Trophoblast cell (in vitro differentiated cells and primary cell): ENCODE measurements at regions not wholly inside any gene's neighbourhood (a gene's known extent, or its start where the extent isn't known, plus 50 kb on each side); places are given as distances from the start of the nearest gene placed in this dataset.

ENCODE experiments used
- DNase-seq, 2 donors: peaks; one replicate each; pipeline ENCODE4 v3.0.0-alpha.2; 2016
- H2AFZ ChIP-seq: 2 replicates; pipeline ENCODE4 v1.6.1; 2013; ENCODE audit warnings: low read length, moderate library complexity, mild to moderate bottlenecking; ENCODE audit not compliant: insufficient read depth, poor library complexity
- H2AK5ac ChIP-seq: 2 replicates; pipeline ENCODE4 v1.6.1; 2013; ENCODE audit warnings: mild to moderate bottlenecking, low read length
- H2BK120ac ChIP-seq: 2 replicates; pipeline ENCODE4 v1.6.1; 2013; ENCODE audit warnings: low read length, mild to moderate bottlenecking, moderate library complexity; ENCODE audit not compliant: insufficient read depth, poor library complexity
- H2BK12ac ChIP-seq: 2 replicates; pipeline ENCODE4 v1.6.1; 2013; ENCODE audit warnings: mild to moderate bottlenecking, low read length, moderate library complexity
- H2BK5ac ChIP-seq: 2 replicates; pipeline ENCODE4 v1.6.1; 2013; ENCODE audit warnings: low read length, low read depth, moderate library complexity, mild to moderate bottlenecking; ENCODE audit not compliant: poor library complexity
- H3K14ac ChIP-seq: 2 replicates; pipeline ENCODE4 v1.6.1; 2013; ENCODE audit warnings: mild to moderate bottlenecking, low read length
- H3K18ac ChIP-seq: 2 replicates; pipeline ENCODE4 v1.6.1; 2013; ENCODE audit warnings: mild to moderate bottlenecking, low read length
- H3K23ac ChIP-seq: 2 replicates; pipeline ENCODE4 v1.6.1; 2013; ENCODE audit warnings: low read length
- H3K27ac ChIP-seq: 2 replicates; pipeline ENCODE4 v1.5.1; 2013; ENCODE audit warnings: low read depth, mild to moderate bottlenecking, inconsistent platforms, low read length, moderate library complexity
- H3K27me3 ChIP-seq: 2 replicates; pipeline ENCODE4 v1.6.1; 2013; ENCODE audit warnings: inconsistent platforms, mild to moderate bottlenecking, low read length, moderate library complexity; ENCODE audit not compliant: insufficient read depth
- H3K36me3 ChIP-seq, 2 experiments: 1 replicate in 1 of 2; 2 replicates in 1 of 2; pipeline ENCODE4 v1.6.1; 2013; ENCODE audit warnings: low read length in 2 of 2, mild to moderate bottlenecking in 2 of 2, moderate library complexity in 1 of 2; ENCODE audit not compliant: insufficient read depth in 2 of 2, control insufficient read depth in 1 of 2
- H3K4ac ChIP-seq: 2 replicates; pipeline ENCODE4 v1.6.1; 2013; ENCODE audit warnings: low read depth, mild to moderate bottlenecking, low read length, moderate library complexity
- H3K4me1 ChIP-seq, 2 experiments: 1 replicate in 1 of 2; 2 replicates in 1 of 2; pipeline ENCODE4 v1.6.1; 2013; ENCODE audit warnings: low read length in 2 of 2, mild to moderate bottlenecking in 2 of 2, moderate library complexity in 1 of 2; ENCODE audit not compliant: insufficient read depth in 2 of 2, control insufficient read depth in 1 of 2
- H3K4me2 ChIP-seq: 2 replicates; pipeline ENCODE4 v1.6.1; 2013; ENCODE audit warnings: inconsistent platforms, mild to moderate bottlenecking, low read length, moderate library complexity
- H3K4me3 ChIP-seq: 2 replicates; pipeline ENCODE4 v1.5.1; 2013; ENCODE audit warnings: mild to moderate bottlenecking, low read depth, low read length, inconsistent platforms
- H3K79me1 ChIP-seq: one replicate; pipeline ENCODE4 v1.6.1; 2013; ENCODE audit warnings: low read length
- H3K79me2 ChIP-seq: 2 replicates; pipeline ENCODE4 v1.6.1; 2013; ENCODE audit warnings: low read length, mild to moderate bottlenecking; ENCODE audit not compliant: control insufficient read depth, insufficient read depth, poor library complexity
- H3K9ac ChIP-seq: 2 replicates; pipeline ENCODE4 v1.6.1; 2013; ENCODE audit warnings: mild to moderate bottlenecking, low read length
- H3K9me3 ChIP-seq: 2 replicates; pipeline ENCODE4 v1.6.1; 2013; ENCODE audit warnings: low read depth, mild to moderate bottlenecking, control low read depth, inconsistent platforms, low read length; ENCODE audit not compliant: insufficient read depth
- H4K12ac ChIP-seq: 2 replicates; pipeline ENCODE4 v1.6.1; 2013; ENCODE audit warnings: low read depth, mild to moderate bottlenecking, low read length, moderate library complexity
- H4K8ac ChIP-seq: 2 replicates; pipeline ENCODE4 v1.6.1; 2013; ENCODE audit warnings: low read depth, mild to moderate bottlenecking, low read length, moderate library complexity
- H4K91ac ChIP-seq: one replicate; pipeline ENCODE4 v1.6.1; 2013; ENCODE audit warnings: low read depth, mild to moderate bottlenecking, low read length, moderate library complexity
- WGBS: extraction: QIAGEN DNeasy Blood & Tissue Kit; methylation state at CpG from one replicate; pipeline ENCODE4 v1.1.7; 2013; ENCODE audit warnings: missing lambda C conversion rate; ENCODE audit not compliant: insufficient read length, insufficient coverage; ENCODE audit errors: extremely low coverage; 5-methylcytosine and 5-hydroxymethylcytosine counted together

DNA sequence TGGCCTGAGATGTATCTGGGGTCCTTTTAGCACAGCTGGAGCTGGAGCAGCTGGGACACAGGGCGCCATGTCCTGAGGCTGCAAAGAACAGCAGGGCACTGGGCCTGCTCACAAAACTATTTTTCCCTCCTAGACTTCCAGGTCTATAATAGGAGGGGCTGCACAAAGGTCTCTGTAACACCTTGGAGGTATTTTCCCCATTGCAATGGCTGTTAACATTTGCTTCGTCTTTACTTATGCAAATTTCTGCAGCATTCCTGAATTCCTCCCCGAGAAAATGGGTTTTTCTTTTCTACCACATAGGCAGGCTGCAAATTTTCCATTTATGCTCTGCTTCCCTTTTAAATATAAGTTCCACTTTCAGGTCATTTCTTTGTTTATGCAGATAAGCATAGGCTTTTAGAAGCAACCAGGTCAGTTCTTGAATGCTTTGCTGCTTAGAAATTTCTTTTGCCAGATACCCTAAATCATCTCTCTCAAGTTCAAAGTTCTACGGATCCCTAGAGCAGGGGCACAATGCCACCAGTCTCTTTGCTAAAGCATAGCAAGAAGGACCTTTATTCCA lies 130.8 kb downstream of the PCSK1 start:
- Histone ChIP-seq H3K79me1 (no peaks in the 10 kb centered on the region), H2AFZ (no peak overlapping the region), H3K27me3 (no peaks in the 10 kb centered on the region), H2BK120ac (no peak overlapping the region), H4K12ac (no peak overlapping the region), H2AK5ac (no peak overlapping the region), H3K23ac (no peak overlapping the region), H3K79me2 (no peaks in the 10 kb centered on the region), H3K14ac (no peak overlapping the region), H4K8ac (no peak overlapping the region), H4K91ac (no peak overlapping the region), H3K4me1 (no peaks in the 10 kb centered on the region), H3K9me3 (peaks cover 3% of the 10 kb centered on the region), H3K4ac (no peak overlapping the region), H3K18ac (no peak overlapping the region), H3K4me2 (no peak overlapping the region), H2BK5ac (no peak overlapping the region), H3K9ac (no peak overlapping the region), H3K36me3 (no peaks in the 10 kb centered on the region), H3K27ac (no peak overlapping the region), H2BK12ac (no peak overlapping the region), H3K4me3 (no peak overlapping the region)
- WGBS: no CpG with 5 or more reads among the region's 4 CpGs
- no peak for DNase-seq

DNA sequence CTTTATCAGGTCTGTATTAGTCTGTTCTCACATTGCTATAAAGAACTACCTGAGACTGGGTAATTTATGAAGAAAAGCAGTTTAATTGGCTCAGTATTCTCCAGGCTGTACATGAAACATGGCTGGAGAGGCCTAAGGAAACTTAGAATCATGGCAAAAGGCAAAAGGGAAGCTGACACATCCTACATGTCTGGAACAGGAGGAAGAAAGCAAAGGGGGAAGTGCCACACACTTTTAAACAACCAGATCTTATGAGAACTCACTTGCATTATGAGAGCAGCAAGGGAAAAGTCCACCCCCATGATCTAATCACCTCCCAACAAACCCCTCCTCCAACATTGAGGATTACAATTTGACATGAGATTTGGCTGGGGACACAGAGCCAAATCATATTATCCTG lies 132.1 kb downstream of the PCSK1 start:
- H3K4ac ChIP-seq: no peak overlapping the region

DNA sequence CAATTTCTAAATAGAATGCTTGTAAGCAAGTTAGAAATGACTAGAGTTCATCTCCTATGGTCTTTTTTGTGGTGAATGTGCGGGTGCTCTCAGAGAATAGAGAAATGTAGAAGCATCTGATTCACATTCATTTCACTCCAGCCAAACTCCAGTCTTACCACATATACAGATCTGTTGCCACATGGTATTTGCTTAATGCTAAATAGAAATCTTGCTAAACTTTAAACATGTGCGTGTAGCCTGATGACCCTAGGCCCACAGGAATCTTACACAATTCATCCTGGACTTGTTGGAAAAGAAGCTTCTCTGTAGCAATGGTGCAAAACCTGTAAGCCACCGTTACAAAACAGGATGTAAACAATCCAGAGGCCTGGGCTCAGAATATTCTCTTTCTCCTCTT lies 135.2 kb downstream of the PCSK1 start:
- no peak overlapping the region for H2BK120ac ChIP-seq
- H3K9ac ChIP-seq: no peak overlapping the region
- H2BK5ac ChIP-seq: no peak overlapping the region
- no peak overlapping the region for H4K12ac ChIP-seq
- whole genome bisulfite sequencing: no CpG with 5 or more reads among the region's 3 CpGs
- H3K27me3 ChIP-seq: no peaks in the 10 kb centered on the region
- no peak overlapping the region for H3K4ac ChIP-seq
- no peak overlapping the region for H2BK12ac ChIP-seq
- peaks cover 3% of the 10 kb centered on the region for H3K9me3 ChIP-seq
- no peak overlapping the region for H4K8ac ChIP-seq
- no peaks in the 10 kb centered on the region for H3K4me1 ChIP-seq
- no peaks in the 10 kb centered on the region for H3K36me3 ChIP-seq
- no peak overlapping the region for H3K4me2 ChIP-seq
- no peak overlapping the region for H4K91ac ChIP-seq
- H3K27ac ChIP-seq: no peak overlapping the region
- H3K79me2 ChIP-seq: no peaks in the 10 kb centered on the region
- no peak overlapping the region for H3K23ac ChIP-seq
- DNase-seq: peak; percentile 59 to 84
- H2AFZ ChIP-seq: no peak overlapping the region
- no peaks in the 10 kb centered on the region for H3K79me1 ChIP-seq
- H3K18ac ChIP-seq: no peak overlapping the region
- H3K4me3 ChIP-seq: no peak overlapping the region
- H3K14ac ChIP-seq: no peak overlapping the region
- no peak overlapping the region for H2AK5ac ChIP-seq

More for the DNA sequence above, 132.1 kb downstream of the PCSK1 start:
- H3K4me3 ChIP-seq: no peak overlapping the region
- no peak overlapping the region for H3K27ac ChIP-seq
- H4K8ac ChIP-seq: no peak overlapping the region
- peaks cover 3% of the 10 kb centered on the region for H3K9me3 ChIP-seq
- no peak overlapping the region for H3K14ac ChIP-seq
- H3K79me1 ChIP-seq: no peaks in the 10 kb centered on the region
- H2AFZ ChIP-seq: no peak overlapping the region
- no peak overlapping the region for H3K23ac ChIP-seq
- H4K91ac ChIP-seq: no peak overlapping the region
- no peak overlapping the region for H2BK12ac ChIP-seq
- H4K12ac ChIP-seq: no peak overlapping the region
- H3K36me3 ChIP-seq: no peaks in the 10 kb centered on the region
- H2AK5ac ChIP-seq: no peak overlapping the region
- H2BK5ac ChIP-seq: no peak overlapping the region
- no peak overlapping the region for H2BK120ac ChIP-seq
- H3K4me1 ChIP-seq: no peaks in the 10 kb centered on the region
- H3K4me2 ChIP-seq: no peak overlapping the region
- no peak overlapping the region for H3K18ac ChIP-seq
- no peaks in the 10 kb centered on the region for H3K27me3 ChIP-seq
- no peak overlapping the region for H3K9ac ChIP-seq
- H3K79me2 ChIP-seq: no peaks in the 10 kb centered on the region
- no peak for DNase-seq

DNA sequence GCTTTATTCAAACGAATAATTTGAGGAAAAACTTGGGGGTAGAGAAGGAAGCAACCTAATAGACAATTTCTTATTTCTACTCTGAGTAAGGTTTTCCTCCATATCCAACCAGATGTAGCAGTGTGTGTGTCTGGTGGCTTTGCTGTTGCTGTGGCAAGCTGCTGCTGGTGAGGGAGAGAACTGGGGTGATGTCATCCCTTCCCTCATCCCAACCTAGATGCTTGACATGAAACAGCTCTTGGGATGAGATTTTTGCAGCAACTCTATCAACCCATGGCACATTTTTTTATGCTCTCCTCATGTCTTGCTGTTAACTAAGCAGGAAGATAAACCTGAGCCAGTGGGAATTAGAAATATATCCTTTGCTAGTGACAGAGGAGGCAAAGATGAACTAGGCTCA lies 135.8 kb downstream of the PCSK1 start:
- H3K79me2 ChIP-seq: no peaks in the 10 kb centered on the region
- no peak overlapping the region for H3K23ac ChIP-seq
- H4K12ac ChIP-seq: no peak overlapping the region
- no peak overlapping the region for H3K14ac ChIP-seq
- H2AK5ac ChIP-seq: no peak overlapping the region
- H3K9me3 ChIP-seq: peaks cover 3% of the 10 kb centered on the region
- no peaks in the 10 kb centered on the region for H3K4me1 ChIP-seq
- no peak overlapping the region for H3K18ac ChIP-seq
- no CpG with 5 or more reads among the region's 1 CpG for WGBS
- H3K79me1 ChIP-seq: no peaks in the 10 kb centered on the region
- H3K9ac ChIP-seq: no peak overlapping the region
- H4K91ac ChIP-seq: no peak overlapping the region
- H2BK5ac ChIP-seq: no peak overlapping the region
- H3K4me3 ChIP-seq: no peak overlapping the region
- no peak overlapping the region for H2BK120ac ChIP-seq
- H4K8ac ChIP-seq: no peak overlapping the region
- H2BK12ac ChIP-seq: no peak overlapping the region
- no peak overlapping the region for H3K4me2 ChIP-seq
- no peak overlapping the region for H3K27ac ChIP-seq
- no peak overlapping the region for H3K4ac ChIP-seq
- no peaks in the 10 kb centered on the region for H3K27me3 ChIP-seq
- no peak overlapping the region for H2AFZ ChIP-seq
- no peaks in the 10 kb centered on the region for H3K36me3 ChIP-seq
- peak; percentile 34 to 58 for DNase-seq
